ENCODE measurements at regions not wholly inside any gene's neighbourhood (a gene's known extent, or its start where the extent isn't known, plus 50 kb on each side); places are given as distances from the start of the nearest gene placed in this dataset.
"Not testable (repeated sequence)": the region's sequence is repeated elsewhere in the genome, so short reads cannot be mapped to it uniquely, and the experiment has no call there.

GRCh38 chr16:8436931-8437330 is 153.4 kb downstream of the TMEM114 start:
- DNase-seq, result no peak

GRCh38 chr16:8431783-8432182 is 158.5 kb downstream of the TMEM114 start:
- DNase-seq, result no peak

GRCh38 chr16:8430401-8430800 is 159.9 kb downstream of the TMEM114 start:
- no peak for DNase-seq

GRCh38 chr16:8426569-8426968 is 163.7 kb downstream of the TMEM114 start:
- no peak for DNase-seq

- no peak for DNase-seq
Measured at GRCh38 chr16:8417145-8417544, 173.2 kb downstream of the TMEM114 start.

GRCh38 chr16:8408855-8409567 is 181.3 kb downstream of the TMEM114 start:
- no peak for DNase-seq

- no peak for DNase-seq
Measured at GRCh38 chr16:8407351-8407750, 183.0 kb downstream of the TMEM114 start.

GRCh38 chr16:8403978-8404749 is 186.1 kb downstream of the TMEM114 start:
- DNase-seq, result no peak

- peak; percentile 1 for DNase-seq
Measured at GRCh38 chr16:8402981-8403843, 187.1 kb downstream of the TMEM114 start.

- DNase-seq, result not testable (repeated sequence)
Measured at GRCh38 chr16:8400683-8401082, 189.6 kb downstream of the TMEM114 start.

GRCh38 chr16:8398548-8398947 is 191.8 kb downstream of the TMEM114 start:
- DNase-seq, result no peak

GRCh38 chr16:8397223-8397622 is 193.1 kb downstream of the TMEM114 start:
- no peak for DNase-seq

GRCh38 chr16:8396463-8396862 is 193.8 kb downstream of the TMEM114 start:
- DNase-seq, result no peak

GRCh38 chr16:8391257-8391656 is 199.1 kb downstream of the TMEM114 start:
- no peak for DNase-seq

- no peak for DNase-seq
Measured at GRCh38 chr16:8388684-8389083, 201.6 kb downstream of the TMEM114 start.

GRCh38 chr16:8381814-8382213 is 208.5 kb downstream of the TMEM114 start:
- no peak for DNase-seq

GRCh38 chr16:8380311-8380710 is 210.0 kb downstream of the TMEM114 start:
- no peak for DNase-seq

GRCh38 chr16:8377864-8378263 is 212.4 kb downstream of the TMEM114 start:
- DNase-seq, result no peak

- DNase-seq, result no peak
Measured at GRCh38 chr16:8376858-8377257, 213.5 kb downstream of the TMEM114 start.

GRCh38 chr16:8376430-8376829 is 213.9 kb downstream of the TMEM114 start:
- no peak for DNase-seq

- DNase-seq, result no peak
Measured at GRCh38 chr16:8375232-8375587, 215.1 kb downstream of the TMEM114 start.

GRCh38 chr16:8374586-8375231 is 215.6 kb downstream of the TMEM114 start:
- no peak for DNase-seq
